ENCODE measurements at regions not wholly inside any gene's neighbourhood (a gene's known extent, or its start where the extent isn't known, plus 50 kb on each side); places are given as distances from the start of the nearest gene placed in this dataset.

- Histone ChIP-seq H3K23ac (ENCODE audit: insufficient read length, low read depth, low read length) (no peak overlapping the region), H3K79me2 (ENCODE audit: insufficient read depth, low read length) (no peaks in the 10 kb centered on the region), H3K14ac (ENCODE audit: insufficient read depth, low read length) (no peak overlapping the region), H4K5ac (ENCODE audit: insufficient read length, low read depth, low read length) (no peak overlapping the region), H2AFZ (ENCODE audit: low read length) (no peak overlapping the region), H2BK15ac (ENCODE audit: low read depth, low read length) (no peak overlapping the region), H2BK120ac (ENCODE audit: low read depth, low read length, poor library complexity, severe bottlenecking) (no peak overlapping the region), H3K4me1 (ENCODE audit: insufficient read depth, low read length) (no peaks in the 10 kb centered on the region), H3K27me3 (ENCODE audit: insufficient read depth, low read length) (no peaks in the 10 kb centered on the region), H3K79me1 (ENCODE audit: insufficient read depth, low read depth, low read length, poor library complexity, severe bottlenecking) (peaks cover under 1% of the 10 kb centered on the region), H2AK5ac (ENCODE audit: insufficient read length, low read length) (no peak overlapping the region), H4K20me1 (ENCODE audit: control insufficient read depth, insufficient read depth, insufficient read length) (no peaks in the 10 kb centered on the region), H2BK20ac (ENCODE audit: low read depth, low read length, poor library complexity, severe bottlenecking) (no peak overlapping the region), H2BK5ac (ENCODE audit: insufficient read length, low read length) (no peak overlapping the region), H4K8ac (replicated peaks; ENCODE audit: insufficient read length, low read depth, low read length) (no peak overlapping the region), H3K4ac (ENCODE audit: low read depth, low read length) (no peak overlapping the region), H3K23me2 (ENCODE audit: insufficient read length, low read depth, low read length, poor library complexity, severe bottlenecking) (no peaks in the 10 kb centered on the region), H3K9ac (ENCODE audit: extremely low read depth, insufficient read length, low read length) (no peak overlapping the region), H3K56ac (ENCODE audit: insufficient read length, low read depth, low read length) (no peak overlapping the region), H2BK12ac (ENCODE audit: insufficient read length, low read depth, low read length) (no peak overlapping the region), H3K4me2 (ENCODE audit: insufficient read depth, insufficient read length, low read length) (no peak overlapping the region), H4K91ac (ENCODE audit: insufficient read length, low read depth, low read length) (no peak overlapping the region), H3K9me3 (ENCODE audit: control insufficient read depth, low read depth, low read length) (no peaks in the 10 kb centered on the region), H3K18ac (ENCODE audit: insufficient read length, low read depth, low read length) (no peak overlapping the region), H3T11ph (ENCODE audit: low read length) (no peak overlapping the region), H3K27ac (ENCODE audit: insufficient read length, low read depth, low read length) (no peak overlapping the region)
- TF ChIP-seq, protein P1, sequence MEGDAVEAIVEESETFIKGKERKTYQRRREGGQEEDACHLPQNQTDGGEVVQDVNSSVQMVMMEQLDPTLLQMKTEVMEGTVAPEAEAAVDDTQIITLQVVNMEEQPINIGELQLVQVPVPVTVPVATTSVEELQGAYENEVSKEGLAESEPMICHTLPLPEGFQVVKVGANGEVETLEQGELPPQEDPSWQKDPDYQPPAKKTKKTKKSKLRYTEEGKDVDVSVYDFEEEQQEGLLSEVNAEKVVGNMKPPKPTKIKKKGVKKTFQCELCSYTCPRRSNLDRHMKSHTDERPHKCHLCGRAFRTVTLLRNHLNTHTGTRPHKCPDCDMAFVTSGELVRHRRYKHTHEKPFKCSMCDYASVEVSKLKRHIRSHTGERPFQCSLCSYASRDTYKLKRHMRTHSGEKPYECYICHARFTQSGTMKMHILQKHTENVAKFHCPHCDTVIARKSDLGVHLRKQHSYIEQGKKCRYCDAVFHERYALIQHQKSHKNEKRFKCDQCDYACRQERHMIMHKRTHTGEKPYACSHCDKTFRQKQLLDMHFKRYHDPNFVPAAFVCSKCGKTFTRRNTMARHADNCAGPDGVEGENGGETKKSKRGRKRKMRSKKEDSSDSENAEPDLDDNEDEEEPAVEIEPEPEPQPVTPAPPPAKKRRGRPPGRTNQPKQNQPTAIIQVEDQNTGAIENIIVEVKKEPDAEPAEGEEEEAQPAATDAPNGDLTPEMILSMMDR (conservative IDR thresholded peaks at IDR 0.05), result no peak
- Mint-ChIP-seq H3K9me3 (peaks cover 35 to 37% of the 10 kb centered on the region in 2 experiments), H3K36me3 (ENCODE audit: insufficient read depth in 1 of 3, low read depth in 3 of 3) (peaks cover 35 to 55% (median 41%) of the 10 kb centered on the region in 3 experiments), H3K27ac (no peak overlapping the region), H3K4me3 (no peak overlapping the region), H3K27me3 (ENCODE audit: low read depth) (no peaks in the 10 kb centered on the region), H3K4me1 (peaks cover 3 to 10% of the 10 kb centered on the region in 2 experiments)
- no peak for DNase-seq
- no CpG with 5 or more reads among the region's 2 CpGs for WGBS (ENCODE audit: extremely low coverage, insufficient read length, low lambda C conversion rate)
Observed at GRCh38 chr14:71423481-71423880, 508.7 kb upstream of the RGS6 start.
